ENCODE measurements at regions not wholly inside any gene's neighbourhood (a gene's known extent, or its start where the extent isn't known, plus 50 kb on each side); places are given as distances from the start of the nearest gene placed in this dataset.

DNA sequence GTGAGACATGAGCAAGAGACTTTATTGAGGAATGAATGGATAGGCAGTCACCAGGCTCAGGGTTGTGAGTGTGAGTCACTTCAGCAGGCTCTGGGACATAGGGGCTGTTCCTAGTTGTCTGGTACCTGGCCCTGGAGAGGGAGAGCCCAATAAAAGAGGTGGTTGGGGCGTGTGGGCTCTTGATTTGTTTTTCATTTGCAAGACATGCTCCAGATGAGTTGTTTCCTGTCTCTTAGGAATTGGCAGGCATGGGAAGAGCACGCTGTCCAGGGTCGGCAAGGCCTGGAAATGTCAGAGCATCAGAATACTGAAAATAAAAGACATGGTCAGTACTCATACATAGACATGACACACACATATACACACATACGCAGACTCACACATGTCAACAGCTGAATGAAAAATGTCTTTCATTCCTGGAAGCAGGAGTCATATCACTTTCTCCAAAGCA is 166.3 kb upstream of the SULF2 start:
- Histone ChIP-seq H3K27ac (ENCODE audit: low read depth, low read length) (no peak overlapping the region), H2BK120ac (ENCODE audit: insufficient read depth, low read length, poor library complexity) (no peak overlapping the region), H2BK5ac (ENCODE audit: low read depth, low read length, poor library complexity) (no peak overlapping the region), H3K4ac (ENCODE audit: low read depth, low read length) (no peak overlapping the region), H3K4me1 (ENCODE audit: control insufficient read depth in 1 of 2, insufficient read depth in 2 of 2, low read length in 2 of 2) (no peaks in the 10 kb centered on the region), H3K79me1 (ENCODE audit: low read length) (no peaks in the 10 kb centered on the region), H3K23ac (ENCODE audit: low read length) (no peak overlapping the region), H3K4me2 (ENCODE audit: low read length) (no peak overlapping the region), H4K91ac (ENCODE audit: low read depth, low read length) (no peak overlapping the region), H4K12ac (ENCODE audit: low read depth, low read length) (no peak overlapping the region), H2AK5ac (ENCODE audit: low read length) (no peak overlapping the region), H3K79me2 (ENCODE audit: control insufficient read depth, insufficient read depth, low read length, poor library complexity) (no peaks in the 10 kb centered on the region), H3K14ac (ENCODE audit: low read length) (no peak overlapping the region), H2AFZ (ENCODE audit: insufficient read depth, low read length, poor library complexity) (no peak overlapping the region), H2BK12ac (ENCODE audit: low read length) (no peak overlapping the region), H3K36me3 (ENCODE audit: control insufficient read depth in 1 of 2, insufficient read depth in 2 of 2, low read length in 2 of 2) (no peaks in the 10 kb centered on the region), H3K4me3 (ENCODE audit: low read depth, low read length) (no peak overlapping the region), H3K9ac (ENCODE audit: low read length) (no peak overlapping the region), H3K18ac (ENCODE audit: low read length) (no peak overlapping the region), H3K9me3 (ENCODE audit: insufficient read depth, low read depth, low read length) (peaks cover 1% of the 10 kb centered on the region), H4K8ac (ENCODE audit: low read depth, low read length) (no peak overlapping the region), H3K27me3 (ENCODE audit: insufficient read depth, low read length) (no peaks in the 10 kb centered on the region)
- WGBS (ENCODE audit: extremely low coverage, insufficient coverage, insufficient read length), result no CpG with 5 or more reads among the region's 4 CpGs
- DNase-seq, result peak; percentile 23 to 36

DNA sequence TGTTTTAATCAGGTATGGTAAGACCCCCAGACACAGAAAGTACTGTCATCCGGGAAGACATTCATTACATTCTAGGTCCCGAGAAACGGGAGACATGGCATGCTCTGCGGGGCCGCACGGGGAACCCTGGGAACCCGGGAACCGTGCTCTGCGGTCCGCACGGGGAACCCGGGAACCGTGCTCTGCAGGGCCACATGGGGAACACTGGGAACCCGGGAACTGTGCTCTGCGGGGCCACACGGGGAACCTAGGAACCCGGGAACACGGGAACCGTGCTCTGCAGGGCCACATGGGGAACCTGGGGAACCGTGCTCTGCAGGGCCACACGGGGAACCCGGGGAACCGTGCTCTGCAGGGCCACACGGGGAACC is 165.6 kb upstream of the SULF2 start:
- no peak overlapping the region for H4K91ac ChIP-seq (ENCODE audit: low read depth, low read length)
- no peak overlapping the region for H2AK5ac ChIP-seq (ENCODE audit: low read length)
- no peak overlapping the region for H3K27ac ChIP-seq (ENCODE audit: low read depth, low read length)
- H3K4me3 ChIP-seq (ENCODE audit: low read depth, low read length), result no peak overlapping the region
- H2BK5ac ChIP-seq (ENCODE audit: low read depth, low read length, poor library complexity), result no peak overlapping the region
- H3K9ac ChIP-seq (ENCODE audit: low read length), result no peak overlapping the region
- no peak for DNase-seq
- H2AFZ ChIP-seq (ENCODE audit: insufficient read depth, low read length, poor library complexity), result no peak overlapping the region
- no peaks in the 10 kb centered on the region for H3K36me3 ChIP-seq (ENCODE audit: control insufficient read depth in 1 of 2, insufficient read depth in 2 of 2, low read length in 2 of 2)
- peaks cover 1% of the 10 kb centered on the region for H3K9me3 ChIP-seq (ENCODE audit: insufficient read depth, low read depth, low read length)
- no CpG with 5 or more reads among the region's 24 CpGs for WGBS (ENCODE audit: extremely low coverage, insufficient coverage, insufficient read length)
- no peak overlapping the region for H3K18ac ChIP-seq (ENCODE audit: low read length)
- no peak overlapping the region for H3K23ac ChIP-seq (ENCODE audit: low read length)
- no peak overlapping the region for H3K14ac ChIP-seq (ENCODE audit: low read length)
- H4K12ac ChIP-seq (ENCODE audit: low read depth, low read length), result no peak overlapping the region
- no peak overlapping the region for H4K8ac ChIP-seq (ENCODE audit: low read depth, low read length)
- no peaks in the 10 kb centered on the region for H3K4me1 ChIP-seq (ENCODE audit: control insufficient read depth in 1 of 2, insufficient read depth in 2 of 2, low read length in 2 of 2)
- H3K79me1 ChIP-seq (ENCODE audit: low read length), result no peaks in the 10 kb centered on the region
- H3K27me3 ChIP-seq (ENCODE audit: insufficient read depth, low read length), result no peaks in the 10 kb centered on the region
- H3K4ac ChIP-seq (ENCODE audit: low read depth, low read length), result no peak overlapping the region
- no peak overlapping the region for H2BK120ac ChIP-seq (ENCODE audit: insufficient read depth, low read length, poor library complexity)
- H3K4me2 ChIP-seq (ENCODE audit: low read length), result no peak overlapping the region
- no peak overlapping the region for H2BK12ac ChIP-seq (ENCODE audit: low read length)
- no peaks in the 10 kb centered on the region for H3K79me2 ChIP-seq (ENCODE audit: control insufficient read depth, insufficient read depth, low read length, poor library complexity)

DNA sequence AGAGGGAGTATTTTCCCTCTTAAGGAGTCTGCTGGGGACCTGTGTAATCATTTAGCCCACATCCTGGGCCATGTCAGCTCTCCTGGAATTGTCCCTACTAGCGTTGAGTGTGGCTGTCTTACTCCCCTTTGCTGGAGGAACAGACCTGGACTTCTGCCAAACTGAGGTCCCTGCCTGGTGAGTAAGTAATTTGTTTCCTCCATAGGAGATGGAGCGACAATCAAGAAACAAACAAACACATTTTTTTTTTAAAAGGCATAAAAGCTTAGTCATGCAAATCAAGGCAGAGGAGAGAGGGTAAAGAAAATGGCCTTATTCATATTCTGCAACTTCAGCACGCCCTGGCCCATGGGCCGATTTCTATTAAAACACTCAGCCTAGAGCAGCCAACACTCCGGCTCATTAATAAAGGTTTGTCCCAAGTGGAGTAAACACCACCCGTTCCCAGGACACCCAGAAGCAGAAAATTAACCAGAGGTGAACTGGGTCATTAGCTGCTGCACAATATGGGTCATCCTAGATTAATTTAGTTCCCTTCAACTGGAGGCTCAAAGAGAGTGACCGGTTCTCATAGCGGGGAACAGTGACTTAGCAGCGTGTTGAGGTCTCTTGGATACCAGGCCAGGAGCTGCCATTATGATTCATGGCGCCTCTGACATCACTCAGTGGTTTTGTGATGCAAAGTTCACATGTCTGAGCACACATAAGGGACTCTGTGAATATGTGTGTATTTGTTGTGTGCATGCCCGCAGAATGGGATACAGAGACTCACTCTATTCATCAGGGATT is 165.0 kb upstream of the SULF2 start:
- H3K9me3 ChIP-seq (ENCODE audit: insufficient read depth, low read depth, low read length), result peaks cover 1% of the 10 kb centered on the region
- H2AK5ac ChIP-seq (ENCODE audit: low read length), result no peak overlapping the region
- no peak for DNase-seq
- H3K9ac ChIP-seq (ENCODE audit: low read length), result no peak overlapping the region
- no peaks in the 10 kb centered on the region for H3K79me2 ChIP-seq (ENCODE audit: control insufficient read depth, insufficient read depth, low read length, poor library complexity)
- no peaks in the 10 kb centered on the region for H3K27me3 ChIP-seq (ENCODE audit: insufficient read depth, low read length)
- H3K27ac ChIP-seq (ENCODE audit: low read depth, low read length), result no peak overlapping the region
- H3K4me1 ChIP-seq (ENCODE audit: control insufficient read depth in 1 of 2, insufficient read depth in 2 of 2, low read length in 2 of 2), result no peaks in the 10 kb centered on the region
- H3K23ac ChIP-seq (ENCODE audit: low read length), result no peak overlapping the region
- H2AFZ ChIP-seq (ENCODE audit: insufficient read depth, low read length, poor library complexity), result no peak overlapping the region
- no peak overlapping the region for H3K18ac ChIP-seq (ENCODE audit: low read length)
- WGBS (ENCODE audit: extremely low coverage, insufficient coverage, insufficient read length), result no CpG with 5 or more reads among the region's 11 CpGs
- no peak overlapping the region for H4K8ac ChIP-seq (ENCODE audit: low read depth, low read length)
- H3K4ac ChIP-seq (ENCODE audit: low read depth, low read length), result no peak overlapping the region
- no peak overlapping the region for H2BK12ac ChIP-seq (ENCODE audit: low read length)
- H3K14ac ChIP-seq (ENCODE audit: low read length), result no peak overlapping the region
- H3K36me3 ChIP-seq (ENCODE audit: control insufficient read depth in 1 of 2, insufficient read depth in 2 of 2, low read length in 2 of 2), result no peaks in the 10 kb centered on the region
- no peak overlapping the region for H2BK5ac ChIP-seq (ENCODE audit: low read depth, low read length, poor library complexity)
- H4K12ac ChIP-seq (ENCODE audit: low read depth, low read length), result no peak overlapping the region
- no peak overlapping the region for H2BK120ac ChIP-seq (ENCODE audit: insufficient read depth, low read length, poor library complexity)
- H3K4me2 ChIP-seq (ENCODE audit: low read length), result no peak overlapping the region
- no peak overlapping the region for H3K4me3 ChIP-seq (ENCODE audit: low read depth, low read length)
- H4K91ac ChIP-seq (ENCODE audit: low read depth, low read length), result no peak overlapping the region
- no peaks in the 10 kb centered on the region for H3K79me1 ChIP-seq (ENCODE audit: low read length)

DNA sequence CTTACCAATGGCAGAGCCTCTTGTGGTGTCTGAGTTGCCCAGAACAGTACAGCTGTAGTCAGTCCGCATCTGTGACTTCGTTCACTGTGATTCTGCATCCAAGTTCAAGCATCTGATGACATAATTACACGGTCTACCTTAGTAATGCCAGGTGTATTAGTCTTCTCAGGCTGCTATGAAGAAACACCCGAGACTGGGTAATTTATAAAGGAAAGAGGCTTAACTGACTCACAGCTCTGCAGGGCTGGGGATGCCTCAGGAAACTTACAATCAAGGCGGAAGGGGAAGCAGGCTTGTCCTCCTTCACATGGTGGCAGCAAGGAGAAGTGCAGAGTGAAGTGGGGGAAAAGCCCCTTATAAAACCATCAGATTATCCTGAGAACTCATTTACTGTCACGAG is 163.9 kb upstream of the SULF2 start:
- Histone ChIP-seq H3K9ac (ENCODE audit: low read length) (no peak overlapping the region), H4K91ac (ENCODE audit: low read depth, low read length) (no peak overlapping the region), H2BK12ac (ENCODE audit: low read length) (no peak overlapping the region), H3K27me3 (ENCODE audit: insufficient read depth, low read length) (no peaks in the 10 kb centered on the region), H3K4me1 (ENCODE audit: control insufficient read depth in 1 of 2, insufficient read depth in 2 of 2, low read length in 2 of 2) (no peaks in the 10 kb centered on the region), H3K18ac (ENCODE audit: low read length) (no peak overlapping the region), H3K23ac (ENCODE audit: low read length) (no peak overlapping the region), H4K12ac (ENCODE audit: low read depth, low read length) (no peak overlapping the region), H3K9me3 (ENCODE audit: insufficient read depth, low read depth, low read length) (peaks cover 1% of the 10 kb centered on the region), H3K4ac (ENCODE audit: low read depth, low read length) (no peak overlapping the region), H2BK5ac (ENCODE audit: low read depth, low read length, poor library complexity) (no peak overlapping the region), H3K4me3 (ENCODE audit: low read depth, low read length) (no peak overlapping the region), H2AK5ac (ENCODE audit: low read length) (no peak overlapping the region), H3K4me2 (ENCODE audit: low read length) (no peak overlapping the region), H3K79me1 (ENCODE audit: low read length) (no peaks in the 10 kb centered on the region), H3K27ac (ENCODE audit: low read depth, low read length) (no peak overlapping the region), H4K8ac (ENCODE audit: low read depth, low read length) (no peak overlapping the region), H3K36me3 (ENCODE audit: control insufficient read depth in 1 of 2, insufficient read depth in 2 of 2, low read length in 2 of 2) (no peaks in the 10 kb centered on the region), H2BK120ac (ENCODE audit: insufficient read depth, low read length, poor library complexity) (no peak overlapping the region), H2AFZ (ENCODE audit: insufficient read depth, low read length, poor library complexity) (no peak overlapping the region), H3K79me2 (ENCODE audit: control insufficient read depth, insufficient read depth, low read length, poor library complexity) (no peaks in the 10 kb centered on the region), H3K14ac (ENCODE audit: low read length) (no peak overlapping the region)
- no CpG with 5 or more reads among the region's 6 CpGs for WGBS (ENCODE audit: extremely low coverage, insufficient coverage, insufficient read length)
- peak in 1 of 2 donors; percentile 12 for DNase-seq
